Lower lobe of right lung (tissue), 2 donors: ENCODE measurements at regions not wholly inside any gene's neighbourhood (a gene's known extent, or its start where the extent isn't known, plus 50 kb on each side); places are given as distances from the start of the nearest gene placed in this dataset.
"Not testable (repeated sequence)": the region's sequence is repeated elsewhere in the genome, so short reads cannot be mapped to it uniquely, and the experiment has no call there.

Experiments used
- ATAC-seq, 2 donors: fragments of 200-7000 bp; cut with Tn5 transposase; one replicate each; pipeline ENCODE4 v1.9.1; 2020 to 2022; ENCODE audit warnings: mild to moderate bottlenecking in 2 of 2, moderate library complexity in 2 of 2
- DNase-seq: peaks from one replicate; pipeline ENCODE4 v3.0.0-alpha.2; 2020
- H3K27ac ChIP-seq: fragments of 200-600 bp; one replicate; pipeline ENCODE4 v1.8.0; 2022
- H3K27me3 ChIP-seq: fragments of 200-600 bp; one replicate; pipeline ENCODE4 v1.8.0; 2022; ENCODE audit warnings: low read depth
- H3K36me3 ChIP-seq: fragments of 200-600 bp; one replicate; pipeline ENCODE4 v1.8.0; 2022; ENCODE audit warnings: mild to moderate bottlenecking
- H3K4me1 ChIP-seq: fragments of 200-600 bp; one replicate; pipeline ENCODE4 v1.8.0; 2022
- H3K4me3 ChIP-seq: fragments of 200-600 bp; one replicate; pipeline ENCODE4 v1.8.0; 2022; ENCODE audit warnings: mild to moderate bottlenecking
- H3K9me3 ChIP-seq: fragments of 200-600 bp; one replicate; pipeline ENCODE4 v1.8.0; 2022
- CTCF ChIP-seq: fragments of 200-600 bp; IDR thresholded peaks from one replicate; pipeline ENCODE4 v1.8.0; 2022; ENCODE audit warnings: antibody characterized with exemption, mild to moderate bottlenecking
- intact Hi-C: fragments of 100-400 bp; cut with DNase I; formaldehyde crosslinking; loops from one replicate; pipeline ENCODE4 v1.11.0; 2022
- donor health status: DM: no; HTN: yes; CAD: no; lungs with severe emphysema.

GRCh38 chr12:23133471-23133870 lies 508.5 kb downstream of the ETNK1 start:
- no peak for TF ChIP-seq CTCF

GRCh38 chr12:23139026-23139425 lies 514.1 kb downstream of the ETNK1 start:
- DNase-seq (no peak), ATAC-seq (no peak)
- Histone ChIP-seq H3K4me3 (no peak overlapping the region), H3K4me1 (no peaks in the 10 kb centered on the region), H3K27me3 (no peaks in the 10 kb centered on the region), H3K27ac (no peak overlapping the region), H3K9me3 (no peaks in the 10 kb centered on the region), H3K36me3 (no peaks in the 10 kb centered on the region)
- intact Hi-C loops: no loop called here
- TF ChIP-seq CTCF: no peak

More at GRCh38 chr12:23133471-23133870, 508.5 kb downstream of the ETNK1 start:
- H3K4me3 ChIP-seq: no peak overlapping the region
- no peaks in the 10 kb centered on the region for H3K36me3 ChIP-seq
- H3K4me1 ChIP-seq: no peaks in the 10 kb centered on the region
- no peaks in the 10 kb centered on the region for H3K27me3 ChIP-seq
- no peaks in the 10 kb centered on the region for H3K9me3 ChIP-seq
- no peak for DNase-seq
- H3K27ac ChIP-seq: no peak overlapping the region
- intact Hi-C loops: no loop called here
- ATAC-seq: no peak

- no peak for TF ChIP-seq CTCF
- intact Hi-C loops: no loop called here
- DNase-seq (no peak), ATAC-seq (no peak)
- no peaks in the 10 kb centered on the region for H3K9me3 ChIP-seq
- no peak overlapping the region for H3K4me3 ChIP-seq
- no peaks in the 10 kb centered on the region for H3K27me3 ChIP-seq
- H3K36me3 ChIP-seq: no peaks in the 10 kb centered on the region
- no peaks in the 10 kb centered on the region for H3K4me1 ChIP-seq
- H3K27ac ChIP-seq: no peak overlapping the region
These were observed 515.7 kb downstream of the ETNK1 start for GRCh38 chr12:23140710-23141109.

GRCh38 chr12:23141335-23141734 lies 516.4 kb downstream of the ETNK1 start:
- no peak for DNase-seq
- intact Hi-C loops: no loop called here

GRCh38 chr12:23146070-23146469 lies 521.1 kb downstream of the ETNK1 start:
- H3K9me3 ChIP-seq, H3K27ac ChIP-seq, ATAC-seq, H3K4me1 ChIP-seq, DNase-seq, H3K27me3 ChIP-seq, H3K36me3 ChIP-seq, intact Hi-C loops, H3K4me3 ChIP-seq: not testable (repeated sequence)

More at GRCh38 chr12:23141335-23141734, 516.4 kb downstream of the ETNK1 start:
- Histone ChIP-seq H3K36me3 (no peaks in the 10 kb centered on the region), H3K27me3 (no peaks in the 10 kb centered on the region), H3K9me3 (no peaks in the 10 kb centered on the region), H3K27ac (no peak overlapping the region), H3K4me3 (no peak overlapping the region), H3K4me1 (no peaks in the 10 kb centered on the region)
- no peak for ATAC-seq
- TF ChIP-seq CTCF: no peak

GRCh38 chr12:23168459-23168858 lies 543.5 kb downstream of the ETNK1 start:
- no peak for TF ChIP-seq CTCF
- intact Hi-C loops: no loop called here
- Histone ChIP-seq H3K9me3 (no peaks in the 10 kb centered on the region), H3K4me3 (no peak overlapping the region), H3K27ac (no peak overlapping the region), H3K36me3 (no peaks in the 10 kb centered on the region), H3K4me1 (no peaks in the 10 kb centered on the region), H3K27me3 (no peaks in the 10 kb centered on the region)
- DNase-seq (no peak), ATAC-seq (no peak)
